ENCODE measurements at regions not wholly inside any gene's neighbourhood (a gene's known extent, or its start where the extent isn't known, plus 50 kb on each side); places are given as distances from the start of the nearest gene placed in this dataset.

- Histone ChIP-seq H3K79me2 (ENCODE audit: control insufficient read depth, insufficient read depth, low read length) (no peaks in the 10 kb centered on the region), H3K9ac (ENCODE audit: control insufficient read depth, insufficient read depth, low read length) (no peak overlapping the region), H3K27me3 (replicated peaks in 1 of 2; ENCODE audit: control insufficient read depth in 2 of 2, insufficient read depth in 2 of 2, low read length in 1 of 2) (no peaks in the 10 kb centered on the region; a peak in 1 of 4 replicates), H4K20me1 (ENCODE audit: control insufficient read depth, insufficient read depth) (no peaks in the 10 kb centered on the region), H2AFZ (ENCODE audit: control insufficient read depth, low read depth, low read length) (no peak overlapping the region), H3K36me3 (ENCODE audit: control insufficient read depth in 2 of 2, insufficient read depth in 2 of 2, low read length in 1 of 2) (no peaks in the 10 kb centered on the region), H3K9me3 (replicated peaks; ENCODE audit: control insufficient read depth, insufficient read depth, low read length) (no peaks in the 10 kb centered on the region; the same call in 1 of the 3 replicates), H3K27ac (ENCODE audit: control insufficient read depth, insufficient read depth) (no peak overlapping the region), H3K4me1 (ENCODE audit: control insufficient read depth, insufficient read depth, low read length) (no peaks in the 10 kb centered on the region), H3K4me3 (no peak overlapping the region), H3K4me2 (ENCODE audit: control insufficient read depth, insufficient read depth) (no peak overlapping the region)
- intact Hi-C loops (cut with micrococcal nuclease; ENCODE audit: unreplicated experiment) (no loop called here), in situ Hi-C loops (cut with MboI) (no loop called here)
- ChIA-PET CTCF (interaction anchor here (0.7 to 2.9 kb wide), 4 partner anchors 10 to 425 kb away, joined by 3 to 11 read pairs (median 4); no protein-coding TSS in a partner anchor), POLR2A (interaction anchor here (0.6 kb wide), 1 partner anchor 415 kb away, joined by 3 read pairs; no protein-coding TSS in a partner anchor), RAD21 (ENCODE audit: unreplicated experiment) (interaction anchor here (0.8 to 1.2 kb wide), 2 partner anchors 42 to 665 kb away, joined by 3 to 4 read pairs; no protein-coding TSS in a partner anchor), SMC1A (ENCODE audit: uncharacterized antibody, unreplicated experiment) (no interaction called here)
- no TSS peak for BruUV-seq (replicated peaks)
- WGBS (ENCODE audit: insufficient coverage, insufficient replicate concordance, low lambda C conversion rate, missing lambda C conversion rate) = 83% methylated on average over 7 of the region's 7 CpGs
- DNase-seq (ENCODE audit: low read depth, low spot score) = no peak
- no peak for FAIRE-seq
- ATAC-seq = no peak
- TF ChIP-seq YBX1 (IDR thresholded peaks at IDR 0.05) (no peak), REST (IDR thresholded peaks at IDR 0.05; ENCODE audit: low read depth, low read length) (no peak), KLF5 (IDR thresholded peaks at IDR 0.05; ENCODE audit: partially characterized antibody) (no peak), CBFB (IDR thresholded peaks at IDR 0.05; ENCODE audit: low read depth) (no peak), E4F1 (IDR thresholded peaks at IDR 0.05; ENCODE audit: borderline replicate concordance, partially characterized antibody) (no peak), ZBTB33 (IDR thresholded peaks at IDR 0.05) (no peak), NFYB (IDR thresholded peaks at IDR 0.05; ENCODE audit: insufficient read depth, low read depth, low read length) (no peak), ZNF24 (IDR thresholded peaks at IDR 0.05) (no peak), PRDM15 (CRISPR knock-in tag; IDR thresholded peaks at IDR 0.05) (no peak), SP1 (IDR thresholded peaks at IDR 0.05; ENCODE audit: low read depth, low read length) (no peak), MTA2 (IDR thresholded peaks at IDR 0.05; ENCODE audit: low read depth) (no peak), ATF7 (IDR thresholded peaks at IDR 0.05; ENCODE audit: low read depth) (no peak)
Observed at GRCh38 chr13:40016953-40017660, 361.6 kb downstream of the COG6 start.
